ENCODE measurements at regions not wholly inside any gene's neighbourhood (a gene's known extent, or its start where the extent isn't known, plus 50 kb on each side); places are given as distances from the start of the nearest gene placed in this dataset.

DNA sequence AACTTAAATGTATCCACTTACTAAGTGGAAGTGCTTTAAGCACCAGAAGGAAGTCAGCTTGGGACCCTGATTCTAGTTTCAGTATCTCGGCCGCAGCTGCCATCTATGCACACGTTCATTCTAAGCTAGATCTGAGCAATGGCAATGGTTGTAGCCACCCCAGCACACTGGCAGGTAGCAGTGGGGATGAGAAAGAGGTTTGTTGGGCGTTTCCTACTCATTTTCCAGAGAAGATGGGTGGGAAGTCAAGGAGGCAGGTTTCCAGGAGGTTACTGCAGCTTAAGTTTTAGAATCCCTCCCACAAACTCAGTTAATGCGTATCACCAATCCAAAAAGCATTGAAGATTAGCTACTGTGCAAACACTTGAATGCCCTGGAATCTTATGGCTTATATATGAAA, 114.2 kb upstream of the TSC22D1 start (continued):
- TF ChIP-seq, protein P1, sequence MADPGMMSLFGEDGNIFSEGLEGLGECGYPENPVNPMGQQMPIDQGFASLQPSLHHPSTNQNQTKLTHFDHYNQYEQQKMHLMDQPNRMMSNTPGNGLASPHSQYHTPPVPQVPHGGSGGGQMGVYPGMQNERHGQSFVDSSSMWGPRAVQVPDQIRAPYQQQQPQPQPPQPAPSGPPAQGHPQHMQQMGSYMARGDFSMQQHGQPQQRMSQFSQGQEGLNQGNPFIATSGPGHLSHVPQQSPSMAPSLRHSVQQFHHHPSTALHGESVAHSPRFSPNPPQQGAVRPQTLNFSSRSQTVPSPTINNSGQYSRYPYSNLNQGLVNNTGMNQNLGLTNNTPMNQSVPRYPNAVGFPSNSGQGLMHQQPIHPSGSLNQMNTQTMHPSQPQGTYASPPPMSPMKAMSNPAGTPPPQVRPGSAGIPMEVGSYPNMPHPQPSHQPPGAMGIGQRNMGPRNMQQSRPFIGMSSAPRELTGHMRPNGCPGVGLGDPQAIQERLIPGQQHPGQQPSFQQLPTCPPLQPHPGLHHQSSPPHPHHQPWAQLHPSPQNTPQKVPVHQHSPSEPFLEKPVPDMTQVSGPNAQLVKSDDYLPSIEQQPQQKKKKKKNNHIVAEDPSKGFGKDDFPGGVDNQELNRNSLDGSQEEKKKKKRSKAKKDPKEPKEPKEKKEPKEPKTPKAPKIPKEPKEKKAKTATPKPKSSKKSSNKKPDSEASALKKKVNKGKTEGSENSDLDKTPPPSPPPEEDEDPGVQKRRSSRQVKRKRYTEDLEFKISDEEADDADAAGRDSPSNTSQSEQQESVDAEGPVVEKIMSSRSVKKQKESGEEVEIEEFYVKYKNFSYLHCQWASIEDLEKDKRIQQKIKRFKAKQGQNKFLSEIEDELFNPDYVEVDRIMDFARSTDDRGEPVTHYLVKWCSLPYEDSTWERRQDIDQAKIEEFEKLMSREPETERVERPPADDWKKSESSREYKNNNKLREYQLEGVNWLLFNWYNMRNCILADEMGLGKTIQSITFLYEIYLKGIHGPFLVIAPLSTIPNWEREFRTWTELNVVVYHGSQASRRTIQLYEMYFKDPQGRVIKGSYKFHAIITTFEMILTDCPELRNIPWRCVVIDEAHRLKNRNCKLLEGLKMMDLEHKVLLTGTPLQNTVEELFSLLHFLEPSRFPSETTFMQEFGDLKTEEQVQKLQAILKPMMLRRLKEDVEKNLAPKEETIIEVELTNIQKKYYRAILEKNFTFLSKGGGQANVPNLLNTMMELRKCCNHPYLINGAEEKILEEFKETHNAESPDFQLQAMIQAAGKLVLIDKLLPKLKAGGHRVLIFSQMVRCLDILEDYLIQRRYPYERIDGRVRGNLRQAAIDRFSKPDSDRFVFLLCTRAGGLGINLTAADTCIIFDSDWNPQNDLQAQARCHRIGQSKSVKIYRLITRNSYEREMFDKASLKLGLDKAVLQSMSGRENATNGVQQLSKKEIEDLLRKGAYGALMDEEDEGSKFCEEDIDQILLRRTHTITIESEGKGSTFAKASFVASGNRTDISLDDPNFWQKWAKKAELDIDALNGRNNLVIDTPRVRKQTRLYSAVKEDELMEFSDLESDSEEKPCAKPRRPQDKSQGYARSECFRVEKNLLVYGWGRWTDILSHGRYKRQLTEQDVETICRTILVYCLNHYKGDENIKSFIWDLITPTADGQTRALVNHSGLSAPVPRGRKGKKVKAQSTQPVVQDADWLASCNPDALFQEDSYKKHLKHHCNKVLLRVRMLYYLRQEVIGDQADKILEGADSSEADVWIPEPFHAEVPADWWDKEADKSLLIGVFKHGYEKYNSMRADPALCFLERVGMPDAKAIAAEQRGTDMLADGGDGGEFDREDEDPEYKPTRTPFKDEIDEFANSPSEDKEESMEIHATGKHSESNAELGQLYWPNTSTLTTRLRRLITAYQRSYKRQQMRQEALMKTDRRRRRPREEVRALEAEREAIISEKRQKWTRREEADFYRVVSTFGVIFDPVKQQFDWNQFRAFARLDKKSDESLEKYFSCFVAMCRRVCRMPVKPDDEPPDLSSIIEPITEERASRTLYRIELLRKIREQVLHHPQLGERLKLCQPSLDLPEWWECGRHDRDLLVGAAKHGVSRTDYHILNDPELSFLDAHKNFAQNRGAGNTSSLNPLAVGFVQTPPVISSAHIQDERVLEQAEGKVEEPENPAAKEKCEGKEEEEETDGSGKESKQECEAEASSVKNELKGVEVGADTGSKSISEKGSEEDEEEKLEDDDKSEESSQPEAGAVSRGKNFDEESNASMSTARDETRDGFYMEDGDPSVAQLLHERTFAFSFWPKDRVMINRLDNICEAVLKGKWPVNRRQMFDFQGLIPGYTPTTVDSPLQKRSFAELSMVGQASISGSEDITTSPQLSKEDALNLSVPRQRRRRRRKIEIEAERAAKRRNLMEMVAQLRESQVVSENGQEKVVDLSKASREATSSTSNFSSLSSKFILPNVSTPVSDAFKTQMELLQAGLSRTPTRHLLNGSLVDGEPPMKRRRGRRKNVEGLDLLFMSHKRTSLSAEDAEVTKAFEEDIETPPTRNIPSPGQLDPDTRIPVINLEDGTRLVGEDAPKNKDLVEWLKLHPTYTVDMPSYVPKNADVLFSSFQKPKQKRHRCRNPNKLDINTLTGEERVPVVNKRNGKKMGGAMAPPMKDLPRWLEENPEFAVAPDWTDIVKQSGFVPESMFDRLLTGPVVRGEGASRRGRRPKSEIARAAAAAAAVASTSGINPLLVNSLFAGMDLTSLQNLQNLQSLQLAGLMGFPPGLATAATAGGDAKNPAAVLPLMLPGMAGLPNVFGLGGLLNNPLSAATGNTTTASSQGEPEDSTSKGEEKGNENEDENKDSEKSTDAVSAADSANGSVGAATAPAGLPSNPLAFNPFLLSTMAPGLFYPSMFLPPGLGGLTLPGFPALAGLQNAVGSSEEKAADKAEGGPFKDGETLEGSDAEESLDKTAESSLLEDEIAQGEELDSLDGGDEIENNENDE (IDR thresholded peaks at IDR 0.05; ENCODE audit: insufficient replicate concordance, low read length), result no peak
- TF ChIP-seq KDM4A (IDR thresholded peaks at IDR 0.05; ENCODE audit: low read depth, low read length, severe bottlenecking) (no peak), BACH1 (IDR thresholded peaks at IDR 0.05; ENCODE audit: low read length) (no peak), MAFK (IDR thresholded peaks at IDR 0.05; ENCODE audit: low read depth, low read length) (no peak), GTF2F1 (IDR thresholded peaks at IDR 0.05; ENCODE audit: borderline replicate concordance, low read depth, low read length) (no peak), BCL11A (IDR thresholded peaks at IDR 0.05; ENCODE audit: low read depth in 2 of 2, low read length in 2 of 2) (no peak), CHD1 (IDR thresholded peaks at IDR 0.05; ENCODE audit: low read depth, low read length) (no peak), JUN (IDR thresholded peaks at IDR 0.05; ENCODE audit: low read depth, low read length) (no peak), CHD2 (IDR thresholded peaks at IDR 0.05; ENCODE audit: low read length) (no peak), HDAC6 (IDR thresholded peaks at IDR 0.05; ENCODE audit: low read depth, low read length) (no peak), RXRA (IDR thresholded peaks at IDR 0.05; ENCODE audit: insufficient read depth, low read depth, low read length) (no peak), EZH2 (IDR thresholded peaks at IDR 0.05; ENCODE audit: low read depth, low read length, severe bottlenecking) (no peak)
